Ovary (tissue), 7 donors: ENCODE measurements at regions not wholly inside any gene's neighbourhood (a gene's known extent, or its start where the extent isn't known, plus 50 kb on each side); places are given as distances from the start of the nearest gene placed in this dataset.

Experiments
- DNase-seq, 5 donors: peaks; one replicate each; pipeline ENCODE4 v3.0.0-alpha.2; 2019 to 2020
- H3K27ac ChIP-seq, 2 donors: fragments of 200-600 bp; one replicate each; pipeline versions ENCODE4 v1.5.1 to v1.8.0; 2019 to 2022
- H3K27me3 ChIP-seq: fragments of 200-600 bp; one replicate; pipeline ENCODE4 v1.8.0; 2022
- H3K36me3 ChIP-seq: fragments of 200-600 bp; sonication (generic); one replicate; pipeline ENCODE4 v1.5.1; 2019
- H3K4me1 ChIP-seq: one replicate; pipeline ENCODE4 v1.8.1; 2013; ENCODE audit warnings: mild to moderate bottlenecking, moderate library complexity; ENCODE audit not compliant: insufficient read depth
- H3K4me3 ChIP-seq: fragments of 200-600 bp; sonication (generic); one replicate; pipeline ENCODE4 v1.5.1; 2017
- H3K9me3 ChIP-seq, 2 donors: fragments of 200-600 bp in 1 of 2; sonication (generic) in 1 of 2; one replicate each; pipeline versions ENCODE4 v1.5.1 to v1.8.1; 2013 to 2019; ENCODE audit warnings: mild to moderate bottlenecking in 1 of 2, moderate library complexity in 1 of 2
- EP300 ChIP-seq: sonication (generic); formaldehyde crosslinking; IDR thresholded peaks from one replicate; pipeline ENCODE4 v1.6.1; 2017; ENCODE audit warnings: antibody characterized with exemption
- POLR2A ChIP-seq: fragments of 450-650 bp; IDR thresholded peaks from one replicate; pipeline ENCODE4 v1.6.1; 2017; ENCODE audit warnings: antibody characterized with exemption, mild to moderate bottlenecking, moderate library complexity
- WGBS, 3 donors: extraction: QIAGEN DNeasy Blood & Tissue Kit in 1 of 3; methylation state at CpG; one replicate each; pipeline versions ENCODE4 v1.1.5 to v1.1.7; 2013 to 2017; 5-methylcytosine and 5-hydroxymethylcytosine counted together
- intact Hi-C, 4 donors: fragments of 100-400 bp; cut with DNase I; formaldehyde crosslinking; loops; one replicate each; pipeline versions ENCODE4 v1.11.0 to v1.15.1; 2022 to 2023
- TF ChIP-seq, protein P1 (sequence below), 3 donors: fragments of 450-650 bp in 2 of 3; fragments of 200-600 bp in 1 of 3; IDR thresholded peaks; one replicate each; pipeline versions ENCODE4 v1.5.1 to v1.8.0; 2016 to 2022; ENCODE audit warnings: antibody characterized with exemption in 3 of 3, mild to moderate bottlenecking in 1 of 3
- donor health status: DM: no; HTN: no; CAD: no; lungs with moderate emphysema.
- donor health status: DM: no; HTN: no; CAD: no.
- donor health status: Bipolar disorder and iron deficiency.
- donor health status: DM: no; HTN: no; CAD: no.
- donor health status: DM: yes; HTN: yes; CAD: no.

DNA sequence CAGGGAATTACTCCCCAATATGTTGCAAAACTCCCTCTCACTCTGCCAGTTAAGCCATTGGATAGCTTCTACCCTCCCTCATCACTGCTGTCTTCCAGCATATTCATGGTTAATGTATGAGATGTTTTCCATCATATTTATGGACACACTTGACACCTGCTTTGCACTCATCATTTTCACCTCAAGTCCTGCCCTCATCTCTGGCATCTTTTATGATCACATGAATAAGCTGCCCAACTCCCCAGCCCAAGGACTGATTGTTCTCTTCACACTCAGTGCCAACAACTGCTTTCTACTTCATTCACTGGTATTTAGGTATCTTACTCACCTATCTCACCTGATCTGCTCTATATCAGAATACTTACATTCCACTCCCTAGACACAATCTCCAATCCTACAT is 131.1 kb upstream of the TTC29 start:
- TF ChIP-seq POLR2A (no peak), EP300 (no peak)
- TF ChIP-seq, protein P1, sequence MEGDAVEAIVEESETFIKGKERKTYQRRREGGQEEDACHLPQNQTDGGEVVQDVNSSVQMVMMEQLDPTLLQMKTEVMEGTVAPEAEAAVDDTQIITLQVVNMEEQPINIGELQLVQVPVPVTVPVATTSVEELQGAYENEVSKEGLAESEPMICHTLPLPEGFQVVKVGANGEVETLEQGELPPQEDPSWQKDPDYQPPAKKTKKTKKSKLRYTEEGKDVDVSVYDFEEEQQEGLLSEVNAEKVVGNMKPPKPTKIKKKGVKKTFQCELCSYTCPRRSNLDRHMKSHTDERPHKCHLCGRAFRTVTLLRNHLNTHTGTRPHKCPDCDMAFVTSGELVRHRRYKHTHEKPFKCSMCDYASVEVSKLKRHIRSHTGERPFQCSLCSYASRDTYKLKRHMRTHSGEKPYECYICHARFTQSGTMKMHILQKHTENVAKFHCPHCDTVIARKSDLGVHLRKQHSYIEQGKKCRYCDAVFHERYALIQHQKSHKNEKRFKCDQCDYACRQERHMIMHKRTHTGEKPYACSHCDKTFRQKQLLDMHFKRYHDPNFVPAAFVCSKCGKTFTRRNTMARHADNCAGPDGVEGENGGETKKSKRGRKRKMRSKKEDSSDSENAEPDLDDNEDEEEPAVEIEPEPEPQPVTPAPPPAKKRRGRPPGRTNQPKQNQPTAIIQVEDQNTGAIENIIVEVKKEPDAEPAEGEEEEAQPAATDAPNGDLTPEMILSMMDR (IDR thresholded peaks at IDR 0.05) = no peak
- intact Hi-C loops = no loop called here
- DNase-seq = no peak
- Histone ChIP-seq H3K9me3 (no peaks in the 10 kb centered on the region), H3K4me1 (peaks cover 6% of the 10 kb centered on the region), H3K27ac (no peak overlapping the region), H3K36me3 (no peaks in the 10 kb centered on the region), H3K27me3 (no peaks in the 10 kb centered on the region), H3K4me3 (no peak overlapping the region)

DNA sequence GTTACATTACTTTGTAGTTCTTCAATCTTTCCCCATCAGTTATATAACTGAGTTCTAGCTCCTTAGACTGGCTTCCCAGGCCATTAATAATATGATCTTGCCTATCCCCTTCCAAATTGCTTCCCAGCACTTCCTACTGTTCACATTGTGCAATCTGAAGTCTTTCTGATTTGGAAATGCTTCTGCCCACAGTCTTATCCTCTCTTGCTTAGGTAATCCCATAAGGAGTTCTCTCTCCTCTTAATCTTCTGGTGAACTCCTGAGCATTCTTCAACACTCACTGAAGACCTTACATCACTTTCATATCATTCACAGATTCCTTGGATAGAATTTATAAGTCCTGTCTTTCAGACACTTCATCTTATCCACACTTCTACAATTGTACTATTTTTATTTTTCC is 132.7 kb upstream of the TTC29 start:
- H3K27me3 ChIP-seq = no peaks in the 10 kb centered on the region
- DNase-seq = no peak
- intact Hi-C loops = no loop called here
- TF ChIP-seq, protein P1 (IDR thresholded peaks at IDR 0.05) = no peak
- TF ChIP-seq POLR2A = no peak
- no peaks in the 10 kb centered on the region for H3K36me3 ChIP-seq
- no peak overlapping the region for H3K27ac ChIP-seq
- no peaks in the 10 kb centered on the region for H3K9me3 ChIP-seq
- H3K4me1 ChIP-seq = peaks cover 6% of the 10 kb centered on the region
- no peak overlapping the region for H3K4me3 ChIP-seq

DNA sequence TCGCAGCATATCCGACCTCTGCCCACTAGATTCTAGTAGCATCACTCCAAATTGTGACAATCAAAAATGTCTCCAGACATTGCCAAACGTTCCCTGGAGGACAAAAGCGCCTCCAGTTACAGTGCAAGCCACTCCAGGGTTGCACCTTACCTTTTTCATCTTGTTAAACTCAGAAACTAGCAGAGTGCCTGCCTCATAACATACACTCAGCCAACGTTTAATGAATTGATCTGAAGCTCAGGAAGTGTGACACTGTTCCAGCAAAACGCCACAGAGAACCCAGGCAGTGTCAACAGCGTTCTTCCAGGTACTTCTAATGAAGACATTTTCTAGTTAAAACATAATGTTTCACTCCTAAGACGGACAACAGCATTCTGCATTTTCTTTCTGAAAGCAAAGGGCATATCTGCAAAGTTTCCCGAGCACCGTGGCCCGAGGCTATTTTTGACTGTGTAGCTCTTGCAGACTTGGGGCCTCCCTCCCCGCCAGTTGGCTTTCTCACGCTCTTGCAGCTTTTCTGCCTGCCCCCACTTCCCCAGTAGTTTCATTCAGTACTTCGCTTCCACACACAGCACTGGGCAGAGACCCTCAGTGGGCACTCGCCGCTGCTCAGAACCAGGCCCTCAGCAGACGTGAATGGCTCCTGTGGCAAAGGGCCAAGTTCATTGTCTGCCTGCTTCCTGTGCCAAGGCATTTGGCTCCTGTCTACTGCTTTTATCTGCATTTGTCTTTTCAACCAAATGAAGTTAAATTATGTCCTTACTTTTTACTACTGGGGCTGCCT is 133.4 kb upstream of the TTC29 start:
- Histone ChIP-seq H3K4me3 (no peak overlapping the region), H3K27ac (no peak overlapping the region), H3K36me3 (no peaks in the 10 kb centered on the region), H3K27me3 (no peaks in the 10 kb centered on the region), H3K9me3 (no peaks in the 10 kb centered on the region), H3K4me1 (peaks cover 6% of the 10 kb centered on the region)
- intact Hi-C loops = no loop called here
- TF ChIP-seq EP300 = no peak
- 30 to 35% (median 33%) methylated on average over 17 of the region's 17 CpGs for WGBS, 3 donors
- peak in 3 of 5 donors; percentile 28 to 38 (median 30) for DNase-seq

DNA sequence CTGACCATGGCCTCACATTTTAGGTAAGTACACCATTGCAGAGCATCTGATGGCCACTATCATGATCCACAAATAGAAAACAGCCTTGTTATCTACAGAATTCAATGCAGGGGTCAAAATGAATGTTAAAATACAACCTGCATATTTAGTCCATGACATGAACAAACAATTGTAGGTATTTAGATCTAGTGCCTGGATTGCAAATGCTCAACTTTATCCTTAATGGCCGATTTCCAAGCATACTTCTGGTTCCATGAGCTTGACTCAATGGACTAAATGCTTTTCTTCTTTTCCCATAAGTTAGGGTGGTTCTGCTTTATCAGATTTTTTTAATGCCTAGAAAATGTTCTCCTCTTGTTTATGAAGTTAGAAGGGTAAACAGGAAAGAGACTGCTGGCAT is 139.2 kb upstream of the TTC29 start:
- no peak for TF ChIP-seq EP300
- TF ChIP-seq, protein P1 (IDR thresholded peaks at IDR 0.05) = no peak
- no peak for TF ChIP-seq POLR2A
- Histone ChIP-seq H3K4me3 (no peak overlapping the region), H3K27me3 (no peaks in the 10 kb centered on the region), H3K27ac (no peak overlapping the region), H3K36me3 (no peaks in the 10 kb centered on the region), H3K9me3 (no peaks in the 10 kb centered on the region), H3K4me1 (peaks cover 2% of the 10 kb centered on the region)
- no peak for DNase-seq
- intact Hi-C loops = no loop called here
- 93 to 97% (median 96%) methylated on average over 1 of the region's 1 CpG for WGBS, 3 donors

DNA sequence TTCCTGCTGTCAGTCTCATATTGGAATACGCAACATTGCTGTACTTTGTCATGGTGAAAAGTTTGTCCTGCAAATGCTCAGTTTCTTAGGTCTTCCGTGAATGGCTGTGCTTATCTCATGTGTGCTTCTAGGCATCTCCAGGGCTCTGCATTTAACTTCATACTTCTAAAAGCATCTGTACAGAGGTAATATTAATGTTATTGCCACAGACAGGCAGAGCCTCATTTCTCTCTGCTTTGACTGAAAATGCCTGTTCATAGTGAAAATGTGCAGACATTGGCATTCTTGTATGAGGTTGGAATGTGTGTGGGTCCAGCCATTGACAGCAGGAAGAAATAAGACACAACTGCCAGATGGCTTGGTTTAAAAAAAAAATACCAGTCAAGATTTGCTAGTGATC is 140.1 kb upstream of the TTC29 start:
- Histone ChIP-seq H3K4me3 (no peak overlapping the region), H3K36me3 (no peaks in the 10 kb centered on the region), H3K27ac (no peak overlapping the region), H3K4me1 (no peaks in the 10 kb centered on the region), H3K27me3 (no peaks in the 10 kb centered on the region), H3K9me3 (no peaks in the 10 kb centered on the region)
- DNase-seq = no peak
- TF ChIP-seq EP300 (no peak), POLR2A (no peak)
- TF ChIP-seq, protein P1 (IDR thresholded peaks at IDR 0.05) = no peak
- intact Hi-C loops = no loop called here
- WGBS, 3 donors = 72 to 87% (median 72%) methylated on average over 2 of the region's 2 CpGs
